Vagina (tissue), 2 donors: ENCODE measurements at regions not wholly inside any gene's neighbourhood (a gene's known extent, or its start where the extent isn't known, plus 50 kb on each side); places are given as distances from the start of the nearest gene placed in this dataset.

Source experiments
- DNase-seq, 2 donors: peaks; one replicate each; pipeline ENCODE4 v3.0.0-alpha.2; 2017; ENCODE audit errors: extremely low spot score in 2 of 2
- H3K27ac ChIP-seq: fragments of 200-600 bp; sonication (generic); one replicate; pipeline ENCODE4 v1.5.1; 2019
- H3K27me3 ChIP-seq: fragments of 200-600 bp; sonication (generic); one replicate; pipeline ENCODE4 v1.5.1; 2019
- H3K36me3 ChIP-seq, 2 donors: fragments of 200-600 bp; sonication (generic); one replicate each; pipeline ENCODE4 v1.5.1; 2017 to 2019
- H3K4me1 ChIP-seq: fragments of 200-600 bp; sonication (generic); one replicate; pipeline ENCODE4 v1.5.1; 2019
- H3K4me3 ChIP-seq, 2 donors: fragments of 200-600 bp; sonication (generic); 1 replicate in 1 of 2; 2 replicates in 1 of 2; pipeline ENCODE4 v1.5.1; 2016 to 2019
- H3K9me3 ChIP-seq: fragments of 200-600 bp; sonication (generic); one replicate; pipeline ENCODE4 v1.5.1; 2019
- POLR2A ChIP-seq, 2 donors: fragments of 450-650 bp; IDR thresholded peaks; one replicate each; pipeline ENCODE4 v1.6.1; 2017; ENCODE audit warnings: antibody characterized with exemption in 2 of 2, mild to moderate bottlenecking in 2 of 2, moderate library complexity in 2 of 2
- POLR2AphosphoS5 ChIP-seq, 2 donors: sonication (generic); formaldehyde crosslinking; IDR thresholded peaks; one replicate each; pipeline ENCODE4 v1.9.0; 2017; ENCODE audit warnings: antibody characterized with exemption in 2 of 2, mild to moderate bottlenecking in 2 of 2, low read depth in 1 of 2; ENCODE audit not compliant: insufficient read depth in 1 of 2
- intact Hi-C: fragments of 100-400 bp; cut with DNase I; formaldehyde crosslinking; loops from one replicate; pipeline ENCODE4 v1.15.1; 2023
- TF ChIP-seq, protein P1 (sequence below), 3 experiments: fragments of 450-650 bp in 2 of 3; fragments of 200-600 bp in 1 of 3; sonication (generic) in 1 of 3; IDR thresholded peaks; one replicate each; pipeline ENCODE4 v1.5.1; 2017 to 2019; ENCODE audit warnings: antibody characterized with exemption in 3 of 3, mild to moderate bottlenecking in 2 of 3, moderate library complexity in 2 of 3

DNA sequence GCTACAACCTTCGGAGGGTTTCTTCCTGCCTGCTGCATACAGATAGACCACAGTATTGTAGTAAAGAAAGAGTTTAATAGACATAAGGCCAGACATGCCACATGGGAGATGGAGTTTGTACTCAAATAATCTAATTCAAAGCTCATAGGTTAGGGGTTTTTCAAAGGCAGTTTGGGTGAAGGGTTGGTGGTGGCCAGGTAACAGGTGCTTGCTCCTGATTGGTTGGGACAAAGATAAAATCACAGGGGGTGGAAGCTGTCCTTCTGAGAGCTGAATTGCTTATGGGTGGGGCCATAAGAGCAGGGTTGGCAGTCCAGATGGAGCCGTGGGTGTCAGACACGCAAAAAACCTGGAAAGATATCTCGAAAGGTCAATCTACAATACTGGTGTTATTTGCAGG, 92.3 kb upstream of the ETV3 start:
- H3K4me1 ChIP-seq = no peaks in the 10 kb centered on the region
- H3K36me3 ChIP-seq = no peaks in the 10 kb centered on the region
- H3K27ac ChIP-seq = no peak overlapping the region
- TF ChIP-seq POLR2A (IDR thresholded peaks at IDR 0.05) = no peak
- no peak for TF ChIP-seq POLR2AphosphoS5 (IDR thresholded peaks at IDR 0.05; ENCODE audit: insufficient read depth in 1 of 2, low read depth in 1 of 2)
- TF ChIP-seq, protein P1, sequence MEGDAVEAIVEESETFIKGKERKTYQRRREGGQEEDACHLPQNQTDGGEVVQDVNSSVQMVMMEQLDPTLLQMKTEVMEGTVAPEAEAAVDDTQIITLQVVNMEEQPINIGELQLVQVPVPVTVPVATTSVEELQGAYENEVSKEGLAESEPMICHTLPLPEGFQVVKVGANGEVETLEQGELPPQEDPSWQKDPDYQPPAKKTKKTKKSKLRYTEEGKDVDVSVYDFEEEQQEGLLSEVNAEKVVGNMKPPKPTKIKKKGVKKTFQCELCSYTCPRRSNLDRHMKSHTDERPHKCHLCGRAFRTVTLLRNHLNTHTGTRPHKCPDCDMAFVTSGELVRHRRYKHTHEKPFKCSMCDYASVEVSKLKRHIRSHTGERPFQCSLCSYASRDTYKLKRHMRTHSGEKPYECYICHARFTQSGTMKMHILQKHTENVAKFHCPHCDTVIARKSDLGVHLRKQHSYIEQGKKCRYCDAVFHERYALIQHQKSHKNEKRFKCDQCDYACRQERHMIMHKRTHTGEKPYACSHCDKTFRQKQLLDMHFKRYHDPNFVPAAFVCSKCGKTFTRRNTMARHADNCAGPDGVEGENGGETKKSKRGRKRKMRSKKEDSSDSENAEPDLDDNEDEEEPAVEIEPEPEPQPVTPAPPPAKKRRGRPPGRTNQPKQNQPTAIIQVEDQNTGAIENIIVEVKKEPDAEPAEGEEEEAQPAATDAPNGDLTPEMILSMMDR (IDR thresholded peaks at IDR 0.05) = no peak
- intact Hi-C loops = no loop called here
- no peak for DNase-seq
- H3K27me3 ChIP-seq = no peaks in the 10 kb centered on the region
- H3K9me3 ChIP-seq = no peaks in the 10 kb centered on the region
- no peak overlapping the region for H3K4me3 ChIP-seq

DNA sequence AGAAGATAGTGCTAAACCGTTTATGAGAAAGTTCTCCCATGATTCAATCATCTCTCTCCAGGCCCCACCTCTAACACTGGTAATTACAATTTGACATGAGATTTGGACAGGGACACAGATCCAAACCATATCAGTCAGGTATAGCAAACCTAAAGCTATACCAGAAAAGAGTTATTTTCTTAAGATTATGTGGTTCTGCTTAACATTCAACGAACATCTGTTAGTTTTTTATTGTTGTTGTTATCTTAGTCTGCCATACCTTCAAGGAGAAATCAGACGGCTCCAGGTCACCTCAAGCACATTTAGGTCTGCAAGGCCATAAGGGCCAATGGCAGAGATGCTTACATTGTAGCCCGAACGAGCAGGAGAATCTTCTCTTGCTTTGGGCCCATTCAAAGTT, 89.5 kb upstream of the ETV3 start:
- intact Hi-C loops = no loop called here
- Histone ChIP-seq H3K4me1 (no peaks in the 10 kb centered on the region), H3K27me3 (no peaks in the 10 kb centered on the region), H3K27ac (no peak overlapping the region), H3K9me3 (no peaks in the 10 kb centered on the region), H3K4me3 (no peak overlapping the region), H3K36me3 (no peaks in the 10 kb centered on the region)
- TF ChIP-seq, protein P1 (IDR thresholded peaks at IDR 0.05) = no peak
- TF ChIP-seq POLR2AphosphoS5 (IDR thresholded peaks at IDR 0.05; ENCODE audit: insufficient read depth in 1 of 2, low read depth in 1 of 2) (no peak), POLR2A (IDR thresholded peaks at IDR 0.05) (no peak)
- no peak for DNase-seq

- no peak for DNase-seq
- Histone ChIP-seq H3K9me3 (no peaks in the 10 kb centered on the region), H3K4me3 (no peak overlapping the region), H3K36me3 (no peaks in the 10 kb centered on the region), H3K4me1 (no peaks in the 10 kb centered on the region), H3K27me3 (no peaks in the 10 kb centered on the region), H3K27ac (no peak overlapping the region)
- intact Hi-C loops = no loop called here
- TF ChIP-seq POLR2AphosphoS5 (IDR thresholded peaks at IDR 0.05; ENCODE audit: insufficient read depth in 1 of 2, low read depth in 1 of 2) = no peak
- TF ChIP-seq POLR2A (IDR thresholded peaks at IDR 0.05) = no peak
- TF ChIP-seq, protein P1 (IDR thresholded peaks at IDR 0.05) = no peak
Observed at GRCh38 chr1:157226739-157227138, 88.5 kb upstream of the ETV3 start.

GRCh38 chr1:157219600-157219999, 81.4 kb upstream of the ETV3 start:
- no peaks in the 10 kb centered on the region for H3K36me3 ChIP-seq
- no peaks in the 10 kb centered on the region for H3K27me3 ChIP-seq
- no peak overlapping the region for H3K4me3 ChIP-seq
- intact Hi-C loops = no loop called here
- TF ChIP-seq POLR2AphosphoS5 (IDR thresholded peaks at IDR 0.05; ENCODE audit: insufficient read depth in 1 of 2, low read depth in 1 of 2) = no peak
- TF ChIP-seq POLR2A (IDR thresholded peaks at IDR 0.05) = no peak
- H3K27ac ChIP-seq = no peak overlapping the region
- no peaks in the 10 kb centered on the region for H3K9me3 ChIP-seq
- DNase-seq = peak; percentile 60 to 64
- no peaks in the 10 kb centered on the region for H3K4me1 ChIP-seq

GRCh38 chr1:157219182-157219581, 81.0 kb upstream of the ETV3 start:
- Histone ChIP-seq H3K27me3 (no peaks in the 10 kb centered on the region), H3K4me3 (no peak overlapping the region), H3K36me3 (no peaks in the 10 kb centered on the region), H3K9me3 (no peaks in the 10 kb centered on the region), H3K27ac (no peak overlapping the region), H3K4me1 (no peaks in the 10 kb centered on the region)
- intact Hi-C loops = no loop called here
- peak; percentile 61 to 69 for DNase-seq
- no peak for TF ChIP-seq POLR2A (IDR thresholded peaks at IDR 0.05)
- TF ChIP-seq POLR2AphosphoS5 (IDR thresholded peaks at IDR 0.05; ENCODE audit: insufficient read depth in 1 of 2, low read depth in 1 of 2) = no peak
- TF ChIP-seq, protein P1 (IDR thresholded peaks at IDR 0.05) = no peak
